GM12892 (cell line): ENCODE measurements at regions not wholly inside any gene's neighbourhood (a gene's known extent, or its start where the extent isn't known, plus 50 kb on each side); places are given as distances from the start of the nearest gene placed in this dataset.

Experiments
- POLR2A ChIP-seq: IDR thresholded peaks from 2 replicates; pipeline ENCODE4 v1.6.1; 2011; ENCODE audit warnings: low read depth, low read length, control low read depth
- POLR2AphosphoS5 ChIP-seq: IDR thresholded peaks from 2 replicates; pipeline ENCODE4 v1.6.1; 2011; ENCODE audit warnings: low read depth, low read length, control low read depth

DNA sequence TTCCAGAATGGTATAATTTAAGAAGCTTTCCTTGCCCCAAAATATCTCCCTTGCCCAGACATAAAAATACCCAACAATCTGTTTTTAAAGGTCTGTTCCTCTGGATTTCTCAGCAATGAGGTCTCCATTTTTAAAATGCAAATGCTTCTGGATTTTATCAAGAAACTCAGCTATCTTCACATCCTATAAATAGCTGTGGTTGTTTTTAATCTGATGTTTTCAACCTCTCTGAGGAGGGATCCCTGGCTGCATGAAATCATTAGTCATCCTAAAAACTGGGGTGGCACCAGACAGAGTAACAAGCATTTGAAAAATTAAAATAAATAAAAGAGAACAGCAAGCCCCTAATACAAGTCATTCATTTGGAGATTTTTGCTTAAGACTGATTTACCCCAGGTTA is 168.5 kb upstream of the ID4 start:
- no peak for TF ChIP-seq POLR2A
- no peak for TF ChIP-seq POLR2AphosphoS5
